T-helper 2 cell (primary cell): ENCODE measurements at regions not wholly inside any gene's neighbourhood (a gene's known extent, or its start where the extent isn't known, plus 50 kb on each side); places are given as distances from the start of the nearest gene placed in this dataset.

Source experiments
- DNase-seq, 5 experiments: peaks; one replicate each; pipeline versions ENCODE4 v3.0.0 to v3.0.0-alpha.2; 2012 to 2022

GRCh38 chr1:67563684-67564083, 121.3 kb upstream of the GADD45A start:
- DNase-seq: no peak

- DNase-seq: no peak
Measured at GRCh38 chr1:67564193-67564592, 120.8 kb upstream of the GADD45A start.

GRCh38 chr1:67566803-67567377, 118.1 kb upstream of the GADD45A start:
- no peak for DNase-seq

GRCh38 chr1:67570486-67571143, 114.4 kb upstream of the GADD45A start:
- no peak for DNase-seq

- no peak for DNase-seq
Measured at GRCh38 chr1:67571406-67571805, 113.6 kb upstream of the GADD45A start.

- no peak for DNase-seq
Measured at GRCh38 chr1:67571901-67572593, 113.0 kb upstream of the GADD45A start.

- no peak for DNase-seq
Measured at GRCh38 chr1:67572594-67573221, 112.3 kb upstream of the GADD45A start.

- no peak for DNase-seq
Measured at GRCh38 chr1:67573311-67573872, 111.6 kb upstream of the GADD45A start.

- DNase-seq: no peak
Measured at GRCh38 chr1:67574221-67574620, 110.8 kb upstream of the GADD45A start.

- DNase-seq: no peak
Measured at GRCh38 chr1:67575861-67576260, 109.1 kb upstream of the GADD45A start.

GRCh38 chr1:67576474-67576873, 108.5 kb upstream of the GADD45A start:
- DNase-seq: no peak

- DNase-seq: no peak
Measured at GRCh38 chr1:67577646-67578045, 107.4 kb upstream of the GADD45A start.

- no peak for DNase-seq
Measured at GRCh38 chr1:67578397-67579020, 106.5 kb upstream of the GADD45A start.

- no peak for DNase-seq
Measured at GRCh38 chr1:67579623-67580394, 105.2 kb upstream of the GADD45A start.

- DNase-seq: no peak
Measured at GRCh38 chr1:67580691-67581403, 104.2 kb upstream of the GADD45A start.

GRCh38 chr1:67582625-67583461, 102.2 kb upstream of the GADD45A start:
- no peak for DNase-seq

GRCh38 chr1:67583462-67583950, 101.5 kb upstream of the GADD45A start:
- DNase-seq: no peak

GRCh38 chr1:67584938-67585337, 100.1 kb upstream of the GADD45A start:
- no peak for DNase-seq

GRCh38 chr1:67586596-67586995, 98.4 kb upstream of the GADD45A start:
- DNase-seq: no peak

- DNase-seq: no peak
Measured at GRCh38 chr1:67588178-67588855, 96.7 kb upstream of the GADD45A start.
